GM21447 (cell line): ENCODE measurements at regions not wholly inside any gene's neighbourhood (a gene's known extent, or its start where the extent isn't known, plus 50 kb on each side); places are given as distances from the start of the nearest gene placed in this dataset.
A peak's percentile ranks its signal among the peaks of the same experiment; 100 is the strongest.

Source experiments
- ATAC-seq: cut with Tn5 transposase; IDR thresholded peaks from one replicate; pipeline ENCODE4 v1.9.1; 2021; ENCODE audit not compliant: unreplicated experiment

DNA sequence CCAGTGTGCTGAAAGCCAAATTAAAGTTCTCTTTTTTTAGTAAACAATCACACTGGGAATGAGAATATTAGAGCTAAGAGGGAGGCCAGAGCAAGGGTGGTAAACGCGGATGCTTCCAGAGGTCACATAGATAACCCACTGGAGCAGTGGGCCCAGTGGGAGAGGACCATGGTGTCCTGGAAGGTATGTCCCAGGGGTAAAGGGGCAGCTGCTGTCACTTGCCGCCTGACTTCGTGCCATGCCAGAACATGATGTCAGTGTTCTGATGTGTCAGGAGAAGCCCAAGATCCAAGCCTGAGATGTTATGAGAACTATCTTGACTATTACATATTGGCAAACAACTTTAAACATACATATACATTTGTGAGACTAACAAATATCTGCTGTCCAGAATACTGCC, 211.9 kb upstream of the IL12A start:
- no peak for ATAC-seq

- ATAC-seq, result no peak
Measured at GRCh38 chr3:159779883-159780282, 208.8 kb upstream of the IL12A start.

GRCh38 chr3:159781867-159782266, 206.8 kb upstream of the IL12A start:
- no peak for ATAC-seq

- ATAC-seq, result no peak
Measured at GRCh38 chr3:159782724-159783421, 205.8 kb upstream of the IL12A start.

GRCh38 chr3:159783780-159784742, 204.6 kb upstream of the IL12A start:
- peak; percentile 60 for ATAC-seq

- ATAC-seq, result no peak
Measured at GRCh38 chr3:159785273-159785708, 203.3 kb upstream of the IL12A start.

GRCh38 chr3:159786489-159787177, 202.0 kb upstream of the IL12A start:
- no peak for ATAC-seq

DNA sequence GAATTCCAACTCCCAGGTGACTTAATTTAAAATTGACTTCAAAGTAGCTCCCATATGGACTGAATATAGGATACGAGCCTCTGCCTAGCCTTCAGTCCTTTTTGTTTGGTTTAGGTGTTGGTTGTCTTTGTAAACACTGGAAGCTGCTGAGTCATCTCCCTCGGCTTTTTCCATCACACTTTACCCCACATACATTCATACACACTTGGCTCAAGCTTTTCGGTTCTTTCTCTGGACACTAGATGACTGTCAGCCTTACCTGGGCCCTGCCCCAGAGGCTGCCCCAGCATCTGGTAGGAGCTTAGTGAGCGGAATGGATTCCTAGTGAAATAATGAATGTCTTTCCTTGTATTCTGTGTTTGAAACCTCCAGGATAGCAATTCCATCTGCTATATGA, 201.5 kb upstream of the IL12A start:
- no peak for ATAC-seq

- ATAC-seq, result no peak
Measured at GRCh38 chr3:159787794-159788205, 200.8 kb upstream of the IL12A start.

DNA sequence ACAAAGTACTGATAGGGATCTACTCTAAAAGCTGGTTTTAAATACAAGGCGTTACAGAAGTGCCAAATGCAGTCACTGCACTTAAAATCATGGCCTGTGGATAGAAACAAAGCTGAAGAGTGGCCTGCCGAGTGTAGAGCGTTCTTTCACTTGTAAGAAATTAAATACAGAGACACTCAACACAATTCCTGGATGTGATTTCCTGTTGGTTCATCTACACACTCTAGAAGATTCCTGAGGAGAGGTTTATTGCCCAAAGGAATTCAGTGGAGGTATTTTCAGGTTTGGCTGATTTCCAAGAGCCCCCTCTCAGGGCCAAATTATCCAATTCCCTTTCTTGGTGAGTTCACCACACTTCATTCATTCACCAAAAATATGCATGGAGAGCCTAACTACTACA, 200.3 kb upstream of the IL12A start:
- ATAC-seq, result no peak

- ATAC-seq, result no peak
Measured at GRCh38 chr3:159789017-159789416, 199.6 kb upstream of the IL12A start.

DNA sequence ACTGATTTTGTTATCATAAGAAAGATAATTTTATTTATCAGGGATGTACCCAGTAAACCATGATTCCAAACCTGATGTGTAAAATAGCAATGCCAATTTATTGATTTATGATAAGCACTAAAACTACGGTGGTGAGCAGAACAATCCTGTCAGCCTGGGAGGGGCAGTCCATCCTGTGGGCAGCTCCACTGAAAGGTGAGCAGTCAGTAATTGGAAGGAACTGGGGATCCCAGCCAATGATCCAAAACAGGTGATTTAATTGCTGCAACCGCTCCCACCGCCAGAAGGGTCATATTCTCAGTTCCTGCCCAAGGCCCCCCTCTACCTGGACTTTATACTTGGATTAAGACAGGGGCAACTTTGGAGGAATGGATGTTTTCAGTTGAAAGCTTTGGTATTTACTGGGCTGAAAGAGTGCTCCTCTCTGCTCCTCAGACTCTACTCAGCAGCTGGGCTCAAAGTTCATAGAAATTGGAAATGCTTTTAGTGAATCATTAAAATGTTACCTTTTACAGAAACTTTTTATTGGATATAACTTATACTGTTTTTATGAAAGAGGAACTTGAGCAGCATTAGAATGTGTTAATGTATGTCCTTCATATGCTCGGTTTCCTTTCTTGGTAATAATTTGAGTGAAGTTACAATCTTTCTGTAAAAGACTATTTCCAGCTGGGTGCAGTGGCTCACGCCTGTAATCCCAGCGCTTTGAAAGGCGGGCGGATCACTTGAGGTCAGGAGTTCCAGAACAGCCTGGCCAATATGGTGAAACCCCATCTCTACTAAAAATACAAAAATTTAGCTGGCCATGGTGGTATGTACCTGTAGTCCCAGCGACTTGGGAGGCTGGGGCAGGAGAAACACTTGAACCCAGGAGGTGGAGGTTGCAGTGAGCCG, 198.6 kb upstream of the IL12A start:
- ATAC-seq, result no peak

DNA sequence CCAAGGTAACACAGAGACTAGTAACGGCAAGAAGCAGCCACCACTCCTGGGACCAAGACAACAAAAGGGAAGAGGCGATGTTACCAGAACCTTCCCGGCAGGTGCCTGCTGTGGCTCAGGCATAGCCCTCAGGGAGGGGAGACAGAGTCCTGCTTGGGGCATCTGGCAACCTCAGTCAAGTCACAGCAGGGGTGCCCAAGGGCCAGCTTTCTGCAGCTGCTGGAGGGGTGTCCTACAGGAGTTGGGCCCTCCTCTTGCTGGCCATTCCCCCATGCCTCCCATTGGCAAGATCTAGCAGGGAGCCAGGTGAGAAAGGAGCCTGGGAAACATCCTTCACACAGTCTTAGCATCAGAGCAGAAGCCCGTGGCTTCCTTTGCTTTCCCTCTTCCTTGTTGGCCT, 197.3 kb upstream of the IL12A start:
- no peak for ATAC-seq

DNA sequence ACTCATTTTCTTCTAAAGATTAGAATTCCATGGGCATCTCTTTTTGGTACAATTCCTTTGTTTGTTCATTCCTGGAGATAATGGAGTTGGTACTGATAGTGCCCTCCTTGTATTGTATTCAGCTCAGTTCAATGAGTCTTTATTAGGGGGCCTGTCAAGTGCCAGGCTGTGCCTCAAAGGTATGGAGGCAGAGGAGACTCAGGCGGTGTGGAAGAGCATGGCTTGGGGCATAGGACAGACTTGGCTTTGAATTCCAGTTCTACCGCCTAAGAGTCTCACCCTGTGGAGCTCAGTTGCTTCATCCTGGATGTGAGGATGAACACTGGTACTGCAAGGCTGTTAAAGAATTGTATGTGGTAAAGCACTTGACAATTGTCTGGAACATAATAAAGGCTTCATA, 196.6 kb upstream of the IL12A start:
- ATAC-seq, result no peak

- no peak for ATAC-seq
Measured at GRCh38 chr3:159795042-159795441, 193.6 kb upstream of the IL12A start.

GRCh38 chr3:159795681-159796175, 192.9 kb upstream of the IL12A start:
- no peak for ATAC-seq

DNA sequence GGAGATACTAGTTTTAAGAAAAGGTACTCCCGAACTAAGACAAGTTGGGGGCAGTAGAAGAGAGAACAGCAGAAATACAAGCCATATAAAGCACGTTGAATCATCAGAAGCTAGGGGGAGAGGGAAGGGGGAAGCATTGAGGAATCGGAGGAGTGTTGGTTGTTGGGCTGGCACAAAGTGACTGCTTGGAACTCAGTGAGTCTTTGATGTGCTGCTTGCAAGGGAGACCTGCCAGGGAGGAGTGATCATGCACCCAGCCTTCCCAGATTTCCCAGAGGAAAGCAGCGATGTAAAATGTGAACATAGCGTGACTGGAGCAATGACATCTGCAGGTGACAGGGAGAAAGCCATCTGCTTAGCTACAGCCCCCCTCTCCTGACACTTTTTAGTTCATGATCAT, 192.4 kb upstream of the IL12A start:
- ATAC-seq, result no peak

DNA sequence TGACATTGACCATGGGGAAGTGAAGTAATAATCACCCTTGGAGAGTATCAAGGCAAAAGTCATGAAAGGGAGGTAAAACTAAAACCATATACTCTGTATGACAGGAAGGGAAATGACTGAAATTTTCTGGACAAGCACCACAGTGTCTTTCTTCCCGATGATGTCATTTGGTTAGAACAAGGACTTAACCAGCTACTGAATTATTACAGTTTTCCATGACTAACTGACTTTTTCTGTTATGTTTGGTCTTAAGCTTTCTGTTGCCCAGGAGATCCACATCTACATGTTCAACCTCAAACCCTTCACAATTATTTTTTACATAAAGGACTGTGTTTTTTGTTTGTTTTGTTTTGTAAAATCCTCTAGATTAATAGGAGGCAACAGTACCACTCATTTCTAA, 191.9 kb upstream of the IL12A start:
- ATAC-seq, result no peak

DNA sequence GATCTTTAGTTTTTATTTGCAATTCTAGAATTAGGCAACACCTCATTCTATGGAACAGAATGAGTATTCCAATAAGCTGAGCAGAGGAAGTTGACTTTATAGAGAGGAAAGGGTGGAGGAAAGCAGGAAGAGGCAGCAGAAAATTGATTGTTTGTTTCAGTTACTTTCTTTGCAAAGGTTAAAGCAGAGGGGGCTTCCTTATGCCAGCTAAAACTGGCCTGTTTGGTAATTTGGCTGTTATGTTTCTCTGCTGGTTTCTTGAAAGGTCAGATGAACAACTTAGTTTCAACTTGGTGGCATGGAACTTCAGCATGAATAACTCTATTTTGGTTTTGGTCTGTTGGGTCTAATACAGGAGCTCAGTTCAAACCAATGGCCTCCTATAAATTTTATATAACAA, 190.9 kb upstream of the IL12A start:
- ATAC-seq, result no peak

DNA sequence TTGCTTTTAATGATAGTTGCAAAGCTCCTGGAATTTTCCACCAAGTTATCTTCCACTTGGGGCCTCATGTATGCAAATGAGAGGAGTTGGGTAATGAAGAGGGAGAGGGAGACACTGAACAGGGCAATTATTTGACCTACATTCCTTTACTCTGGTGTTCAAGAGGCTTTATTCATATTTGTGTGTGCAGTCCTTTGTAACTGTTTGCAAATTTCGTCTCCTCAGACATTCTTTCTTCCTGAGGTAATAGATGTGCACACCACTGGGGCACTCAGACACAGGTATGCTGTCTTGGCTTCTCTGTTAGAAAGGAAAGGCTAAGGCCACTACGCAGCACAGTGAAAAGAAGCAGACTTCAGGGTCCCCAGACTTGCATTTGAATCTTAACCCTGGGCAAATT, 189.7 kb upstream of the IL12A start:
- ATAC-seq, result no peak
